Neural crest cell (in vitro differentiated cells): ENCODE measurements at regions not wholly inside any gene's neighbourhood (a gene's known extent, or its start where the extent isn't known, plus 50 kb on each side); places are given as distances from the start of the nearest gene placed in this dataset.

Experiments
- DNase-seq: peaks from one replicate; pipeline ENCODE4 v3.0.0; 2021; ENCODE audit warnings: low read depth, mixed read lengths, low spot score
- H3K27ac Mint-ChIP-seq: one replicate; pipeline ENCODE4 v1.8.0; 2021; ENCODE audit warnings: mild to moderate bottlenecking, mixed read lengths; ENCODE audit not compliant: unreplicated experiment
- H3K27me3 Mint-ChIP-seq: 2 replicates; pipeline ENCODE4 v1.8.0; 2021; ENCODE audit warnings: low read depth, mild to moderate bottlenecking, mixed read lengths
- H3K36me3 Mint-ChIP-seq: 2 replicates; pipeline ENCODE4 v1.8.0; 2021; ENCODE audit warnings: low read depth, mild to moderate bottlenecking, mixed read lengths
- H3K4me1 Mint-ChIP-seq: 2 replicates; pipeline ENCODE4 v1.8.0; 2021; ENCODE audit warnings: mixed read lengths
- H3K4me3 Mint-ChIP-seq: one replicate; pipeline ENCODE4 v1.8.0; 2021; ENCODE audit warnings: mild to moderate bottlenecking, mixed read lengths
- H3K9me3 Mint-ChIP-seq: 2 replicates; pipeline ENCODE4 v1.8.0; 2021; ENCODE audit warnings: mixed read lengths
- TF ChIP-seq, protein P1 (sequence below): fragments of 200-600 bp; sonication (generic); conservative IDR thresholded peaks from 2 replicates; pipeline ENCODE4 v1.5.0; 2021; ENCODE audit warnings: antibody characterized with exemption, mild to moderate bottlenecking

DNA sequence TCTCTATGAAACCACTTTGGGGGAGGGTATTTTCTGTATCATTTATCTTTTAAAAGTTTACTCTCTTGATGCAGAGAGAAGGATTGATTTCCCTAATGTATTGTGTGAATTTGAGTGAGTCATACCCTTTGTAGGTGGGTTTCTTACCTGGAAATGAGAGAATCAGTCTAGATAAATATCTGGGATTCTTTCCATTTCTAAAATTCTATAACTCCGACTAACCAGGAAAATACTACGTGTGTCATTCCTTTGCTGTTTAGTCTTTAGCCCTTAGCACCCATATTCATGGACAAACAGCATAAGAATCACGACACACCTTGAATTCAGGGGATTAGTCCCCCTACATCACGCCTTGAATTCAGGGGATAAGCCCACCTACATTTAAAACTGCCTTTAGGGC, 139.1 kb downstream of the GATA3 start:
- TF ChIP-seq, protein P1, sequence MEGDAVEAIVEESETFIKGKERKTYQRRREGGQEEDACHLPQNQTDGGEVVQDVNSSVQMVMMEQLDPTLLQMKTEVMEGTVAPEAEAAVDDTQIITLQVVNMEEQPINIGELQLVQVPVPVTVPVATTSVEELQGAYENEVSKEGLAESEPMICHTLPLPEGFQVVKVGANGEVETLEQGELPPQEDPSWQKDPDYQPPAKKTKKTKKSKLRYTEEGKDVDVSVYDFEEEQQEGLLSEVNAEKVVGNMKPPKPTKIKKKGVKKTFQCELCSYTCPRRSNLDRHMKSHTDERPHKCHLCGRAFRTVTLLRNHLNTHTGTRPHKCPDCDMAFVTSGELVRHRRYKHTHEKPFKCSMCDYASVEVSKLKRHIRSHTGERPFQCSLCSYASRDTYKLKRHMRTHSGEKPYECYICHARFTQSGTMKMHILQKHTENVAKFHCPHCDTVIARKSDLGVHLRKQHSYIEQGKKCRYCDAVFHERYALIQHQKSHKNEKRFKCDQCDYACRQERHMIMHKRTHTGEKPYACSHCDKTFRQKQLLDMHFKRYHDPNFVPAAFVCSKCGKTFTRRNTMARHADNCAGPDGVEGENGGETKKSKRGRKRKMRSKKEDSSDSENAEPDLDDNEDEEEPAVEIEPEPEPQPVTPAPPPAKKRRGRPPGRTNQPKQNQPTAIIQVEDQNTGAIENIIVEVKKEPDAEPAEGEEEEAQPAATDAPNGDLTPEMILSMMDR: no peak
- Mint-ChIP-seq H3K27ac (no peak overlapping the region), H3K36me3 (no peaks in the 10 kb centered on the region), H3K4me3 (no peak overlapping the region), H3K9me3 (peaks cover 3% of the 10 kb centered on the region), H3K4me1 (no peaks in the 10 kb centered on the region), H3K27me3 (peaks cover 11% of the 10 kb centered on the region)
- DNase-seq: no peak

DNA sequence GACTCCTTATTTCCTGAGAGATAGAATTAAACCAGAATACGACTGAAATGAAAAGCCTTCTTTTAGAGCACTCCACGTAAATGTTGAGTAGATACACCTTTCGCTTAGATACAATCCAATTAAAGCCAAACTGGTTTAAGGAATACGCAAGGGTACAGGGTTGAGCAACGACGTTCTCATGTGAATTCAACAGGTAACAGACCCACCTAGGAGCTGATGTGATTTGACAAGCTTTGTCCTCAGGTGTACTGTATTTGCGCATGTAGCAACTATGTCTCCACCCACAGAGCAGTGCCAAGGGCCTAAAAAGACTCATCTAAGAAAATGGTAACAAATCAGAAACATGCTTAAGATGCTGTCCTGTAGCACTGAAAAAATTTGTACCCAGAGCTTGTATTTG, 139.6 kb downstream of the GATA3 start:
- H3K36me3 Mint-ChIP-seq: no peaks in the 10 kb centered on the region
- H3K4me1 Mint-ChIP-seq: no peaks in the 10 kb centered on the region
- TF ChIP-seq, protein P1: no peak
- H3K9me3 Mint-ChIP-seq: peaks cover 3% of the 10 kb centered on the region
- H3K27ac Mint-ChIP-seq: no peak overlapping the region
- H3K4me3 Mint-ChIP-seq: no peak overlapping the region
- H3K27me3 Mint-ChIP-seq: peaks cover 9% of the 10 kb centered on the region
- DNase-seq: no peak

DNA sequence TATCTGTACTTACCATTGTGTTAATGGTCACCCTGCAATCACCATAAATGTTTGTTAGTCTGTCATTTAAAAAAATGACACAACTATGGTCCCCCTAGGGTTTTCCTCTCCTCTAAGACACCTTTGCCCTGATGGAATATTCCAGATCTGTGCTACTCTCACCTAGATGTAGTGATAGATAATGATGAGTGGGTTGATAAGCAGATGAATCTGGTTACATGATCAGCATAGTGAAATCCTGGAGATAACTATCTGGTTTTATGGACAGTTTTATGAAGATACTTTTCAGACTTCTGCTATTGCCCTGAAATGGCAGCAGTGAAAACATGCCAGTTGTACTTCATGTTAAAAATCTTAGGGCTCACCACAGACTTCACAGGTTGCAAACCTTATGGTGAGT, 152.4 kb downstream of the GATA3 start:
- Mint-ChIP-seq H3K9me3 (peaks cover 3% of the 10 kb centered on the region), H3K27me3 (peaks cover 10% of the 10 kb centered on the region), H3K4me1 (no peaks in the 10 kb centered on the region), H3K4me3 (no peak overlapping the region), H3K27ac (no peak overlapping the region), H3K36me3 (no peaks in the 10 kb centered on the region)
- TF ChIP-seq, protein P1: no peak
- DNase-seq: no peak

DNA sequence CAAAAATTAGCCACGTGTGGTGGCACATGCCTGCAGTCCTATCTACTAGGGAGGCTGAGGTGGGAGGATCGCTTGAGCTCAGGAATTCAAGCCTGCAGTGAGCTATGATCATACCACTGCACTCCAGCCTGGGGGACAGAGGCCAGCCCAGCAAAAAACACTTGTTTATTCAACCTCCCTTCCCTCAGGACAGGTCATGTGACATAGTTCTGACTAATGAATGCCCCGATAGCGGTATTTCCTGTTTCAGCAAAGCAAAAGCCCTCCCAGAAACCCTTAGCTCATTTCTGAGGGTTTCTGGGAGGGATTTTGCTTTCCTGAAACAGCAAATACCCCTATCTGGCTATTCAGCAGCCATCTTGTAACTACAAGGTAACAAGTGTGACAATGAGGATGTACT, 157.1 kb downstream of the GATA3 start:
- Mint-ChIP-seq H3K27me3 (peaks cover 14% of the 10 kb centered on the region), H3K9me3 (peaks cover 3% of the 10 kb centered on the region), H3K4me1 (no peaks in the 10 kb centered on the region), H3K4me3 (no peak overlapping the region), H3K36me3 (no peaks in the 10 kb centered on the region), H3K27ac (no peak overlapping the region)
- DNase-seq: no peak
- TF ChIP-seq, protein P1: no peak

DNA sequence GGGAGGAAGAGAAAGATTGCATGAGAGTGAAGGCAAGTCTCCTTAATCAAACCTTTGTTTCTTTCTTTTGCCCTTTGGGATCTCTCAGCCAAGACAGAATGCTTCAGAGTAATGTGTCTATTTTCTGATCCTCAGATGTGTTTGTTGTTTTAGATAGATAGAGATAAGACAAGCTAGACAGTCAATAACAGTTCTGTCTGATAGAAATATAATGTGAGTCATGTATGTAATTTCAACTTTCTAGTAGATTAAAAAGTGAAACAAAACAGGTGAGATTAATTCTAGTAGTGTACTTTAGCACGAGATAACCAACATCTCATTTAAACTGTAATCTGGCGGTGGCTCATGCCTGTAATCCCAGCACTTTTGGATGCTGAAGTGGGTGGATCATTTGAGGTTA, 159.2 kb downstream of the GATA3 start:
- DNase-seq: no peak
- no peak overlapping the region for H3K4me3 Mint-ChIP-seq
- H3K36me3 Mint-ChIP-seq: no peaks in the 10 kb centered on the region
- TF ChIP-seq, protein P1: no peak
- no peak overlapping the region for H3K27ac Mint-ChIP-seq
- H3K27me3 Mint-ChIP-seq: peaks cover 10% of the 10 kb centered on the region
- no peaks in the 10 kb centered on the region for H3K4me1 Mint-ChIP-seq
- peaks cover 3% of the 10 kb centered on the region for H3K9me3 Mint-ChIP-seq

DNA sequence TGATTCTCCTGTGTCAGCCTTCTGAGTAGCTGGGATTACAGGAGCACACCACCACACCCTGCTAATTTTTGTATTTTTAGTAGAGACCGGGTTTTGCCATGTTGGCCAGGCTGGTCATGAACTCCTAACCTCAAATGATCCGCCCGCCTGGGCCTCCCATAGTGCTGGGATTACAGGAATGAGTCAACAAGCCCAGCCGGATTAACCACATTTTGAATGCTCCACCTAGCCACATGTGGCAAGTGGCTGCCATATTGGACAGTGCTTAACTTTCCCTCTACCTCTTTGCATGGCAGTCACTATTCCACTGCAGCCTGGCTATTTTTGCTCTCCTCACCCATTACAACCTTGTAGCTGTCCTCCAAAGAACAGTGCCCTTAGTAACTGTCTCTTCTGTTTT, 160.1 kb downstream of the GATA3 start:
- DNase-seq: no peak
- Mint-ChIP-seq H3K4me1 (no peaks in the 10 kb centered on the region), H3K4me3 (no peak overlapping the region), H3K27ac (no peak overlapping the region), H3K9me3 (peaks cover 3% of the 10 kb centered on the region), H3K27me3 (peaks cover 6% of the 10 kb centered on the region), H3K36me3 (no peaks in the 10 kb centered on the region)
- TF ChIP-seq, protein P1: no peak
